Left forelimb (tissue), 1 donor: ENCODE measurements at regions not wholly inside any gene's neighbourhood (a gene's known extent, or its start where the extent isn't known, plus 50 kb on each side); places are given as distances from the start of the nearest gene placed in this dataset.

Source experiments
- DNase-seq: peaks from one replicate; pipeline ENCODE4 v3.0.0-alpha.2; 2018; ENCODE audit warnings: low spot score

- no peak for DNase-seq
These were observed 55.1 kb upstream of the E2F7 start for GRCh38 chr12:77120156-77121085.

- no peak for DNase-seq
These were observed 53.3 kb upstream of the E2F7 start for GRCh38 chr12:77118696-77119095.

- no peak for DNase-seq
These were observed 50.9 kb upstream of the E2F7 start for GRCh38 chr12:77116277-77116676.

GRCh38 chr12:77115471-77115870 is 50.1 kb upstream of the E2F7 start:
- no peak for DNase-seq
